ENCODE measurements at regions not wholly inside any gene's neighbourhood (a gene's known extent, or its start where the extent isn't known, plus 50 kb on each side); places are given as distances from the start of the nearest gene placed in this dataset.
"Not testable (repeated sequence)": the region's sequence is repeated elsewhere in the genome, so short reads cannot be mapped to it uniquely, and the experiment has no call there.

- DNase-seq (ENCODE audit: low spot score): no peak
- TF ChIP-seq CTCF (IDR thresholded peaks at IDR 0.05; ENCODE audit: extremely low read depth, missing control alignments): no peak
Observed at GRCh38 chr4:176618138-176618537, 174.6 kb downstream of the VEGFC start.

GRCh38 chr4:176619430-176619829, 173.3 kb downstream of the VEGFC start:
- TF ChIP-seq CTCF (IDR thresholded peaks at IDR 0.05; ENCODE audit: extremely low read depth, missing control alignments): no peak

GRCh38 chr4:176622251-176622948, 170.3 kb downstream of the VEGFC start:
- no peak for TF ChIP-seq CTCF (IDR thresholded peaks at IDR 0.05; ENCODE audit: extremely low read depth, missing control alignments)
- DNase-seq (ENCODE audit: low spot score): no peak

More at GRCh38 chr4:176619430-176619829, 173.3 kb downstream of the VEGFC start:
- no peak for DNase-seq (ENCODE audit: low spot score)

GRCh38 chr4:176624983-176625610, 167.6 kb downstream of the VEGFC start:
- not testable (repeated sequence) for DNase-seq (ENCODE audit: low spot score)

- TF ChIP-seq CTCF (IDR thresholded peaks at IDR 0.05; ENCODE audit: extremely low read depth, missing control alignments): no peak
- no peak for DNase-seq (ENCODE audit: low spot score)
Observed at GRCh38 chr4:176627916-176628315, 164.8 kb downstream of the VEGFC start.

GRCh38 chr4:176631611-176632010, 161.1 kb downstream of the VEGFC start:
- no peak for TF ChIP-seq CTCF (IDR thresholded peaks at IDR 0.05; ENCODE audit: extremely low read depth, missing control alignments)

More at GRCh38 chr4:176631611-176632010, 161.1 kb downstream of the VEGFC start:
- no peak for DNase-seq (ENCODE audit: low spot score)

Data from GM20000 (cell line).